Gastrocnemius medialis (tissue), 4 donors: ENCODE measurements at regions not wholly inside any gene's neighbourhood (a gene's known extent, or its start where the extent isn't known, plus 50 kb on each side); places are given as distances from the start of the nearest gene placed in this dataset.

Source experiments
- ATAC-seq, 2 donors: fragments of 150-250 bp; one replicate each; pipeline ENCODE4 v1.9.1; 2016
- DNase-seq, 2 donors: peaks; one replicate each; pipeline ENCODE4 v3.0.0-alpha.2; 2019
- H3K27ac ChIP-seq, 4 donors: fragments of 200-600 bp; sonication (generic); 1 replicate in 1 of 4; 2 replicates in 3 of 4; pipeline ENCODE4 v1.5.1; 2016 to 2018; ENCODE audit warnings: mild to moderate bottlenecking in 2 of 4, moderate library complexity in 1 of 4
- H3K27me3 ChIP-seq, 3 donors: fragments of 200-600 bp; sonication (generic) in 2 of 3; 1 replicate in 1 of 3; 2 replicates in 2 of 3; pipeline versions ENCODE4 v1.5.1 to v1.6.0; 2016 to 2019; ENCODE audit warnings: mild to moderate bottlenecking in 1 of 3, moderate library complexity in 1 of 3
- H3K36me3 ChIP-seq, 2 donors: fragments of 200-600 bp; sonication (generic) in 1 of 2; one replicate each; pipeline ENCODE4 v1.5.1; 2017 to 2018
- H3K4me1 ChIP-seq, 2 donors: fragments of 200-600 bp; sonication (generic) in 1 of 2; one replicate each; pipeline ENCODE4 v1.5.1; 2016 to 2017; ENCODE audit warnings: mild to moderate bottlenecking in 2 of 2
- H3K4me3 ChIP-seq, 4 donors: fragments of 200-600 bp; sonication (generic) in 3 of 4; 1 replicate in 1 of 4; 2 replicates in 3 of 4; pipeline ENCODE4 v1.5.1; 2016 to 2019; ENCODE audit warnings: mild to moderate bottlenecking in 2 of 4
- H3K9me3 ChIP-seq, 3 donors: fragments of 200-600 bp; sonication (generic) in 2 of 3; 1 replicate in 1 of 3; 2 replicates in 2 of 3; pipeline ENCODE4 v1.5.1; 2016 to 2019
- POLR2A ChIP-seq, 2 donors: fragments of 450-650 bp; IDR thresholded peaks; one replicate each; pipeline ENCODE4 v1.6.1; 2017; ENCODE audit warnings: antibody characterized with exemption in 2 of 2, mild to moderate bottlenecking in 2 of 2, moderate library complexity in 2 of 2
- in situ Hi-C, 4 donors: fragments of 200-750 bp; cut with MboI; loops; one replicate each; pipeline versions ENCODE4 v1.15.0 to v1.8.0; 2017; ENCODE audit warnings: low sequenced_read_pairs in 4 of 4
- intact Hi-C: fragments of 100-400 bp; cut with DNase I; formaldehyde crosslinking; loops from one replicate; pipeline ENCODE4 v1.15.1; 2023; ENCODE audit warnings: low total_unique reads
- TF ChIP-seq, protein P1 (sequence below), 5 experiments: fragments of 450-650 bp in 3 of 5; fragments of 200-600 bp in 2 of 5; sonication (generic) in 2 of 5; IDR thresholded peaks in 4 of 5; conservative IDR thresholded peaks in 1 of 5; 1 replicate in 4 of 5; 2 replicates in 1 of 5; pipeline ENCODE4 v1.5.1; 2016 to 2019; ENCODE audit warnings: antibody characterized with exemption in 5 of 5, mild to moderate bottlenecking in 3 of 5, moderate library complexity in 3 of 5

DNA sequence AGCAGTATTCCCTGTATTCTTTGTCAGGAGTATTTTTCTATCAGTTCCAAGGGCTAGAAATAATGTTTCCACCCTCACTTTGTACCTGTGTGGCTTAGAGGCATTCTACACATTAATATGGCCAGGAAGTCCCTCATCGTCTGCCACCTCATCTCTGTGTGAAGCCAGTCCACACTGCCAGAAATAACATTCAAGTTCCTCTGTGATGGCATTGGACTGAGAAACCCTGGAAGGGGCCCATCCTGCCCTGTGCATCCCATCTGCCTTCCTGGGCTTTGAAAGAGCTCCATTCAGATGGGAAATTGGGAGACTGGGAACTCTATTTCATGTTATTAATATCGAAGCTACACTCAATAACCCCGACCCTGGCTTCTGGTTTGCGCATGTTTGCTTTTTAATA, 497.2 kb upstream of the CDH5 start:
- Histone ChIP-seq H3K36me3 (no peaks in the 10 kb centered on the region), H3K9me3 (peaks cover 0 to 4% (median 0%) of the 10 kb centered on the region in 3 donors), H3K4me3 (no peak overlapping the region), H3K4me1 (no peaks in the 10 kb centered on the region), H3K27ac (no peak overlapping the region), H3K27me3 (no peaks in the 10 kb centered on the region)
- in situ Hi-C loops (no loop called here), intact Hi-C loops (no loop called here)
- ATAC-seq, result no peak
- DNase-seq, result no peak
- TF ChIP-seq, protein P1, sequence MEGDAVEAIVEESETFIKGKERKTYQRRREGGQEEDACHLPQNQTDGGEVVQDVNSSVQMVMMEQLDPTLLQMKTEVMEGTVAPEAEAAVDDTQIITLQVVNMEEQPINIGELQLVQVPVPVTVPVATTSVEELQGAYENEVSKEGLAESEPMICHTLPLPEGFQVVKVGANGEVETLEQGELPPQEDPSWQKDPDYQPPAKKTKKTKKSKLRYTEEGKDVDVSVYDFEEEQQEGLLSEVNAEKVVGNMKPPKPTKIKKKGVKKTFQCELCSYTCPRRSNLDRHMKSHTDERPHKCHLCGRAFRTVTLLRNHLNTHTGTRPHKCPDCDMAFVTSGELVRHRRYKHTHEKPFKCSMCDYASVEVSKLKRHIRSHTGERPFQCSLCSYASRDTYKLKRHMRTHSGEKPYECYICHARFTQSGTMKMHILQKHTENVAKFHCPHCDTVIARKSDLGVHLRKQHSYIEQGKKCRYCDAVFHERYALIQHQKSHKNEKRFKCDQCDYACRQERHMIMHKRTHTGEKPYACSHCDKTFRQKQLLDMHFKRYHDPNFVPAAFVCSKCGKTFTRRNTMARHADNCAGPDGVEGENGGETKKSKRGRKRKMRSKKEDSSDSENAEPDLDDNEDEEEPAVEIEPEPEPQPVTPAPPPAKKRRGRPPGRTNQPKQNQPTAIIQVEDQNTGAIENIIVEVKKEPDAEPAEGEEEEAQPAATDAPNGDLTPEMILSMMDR (IDR thresholded peaks at IDR 0.05 in 4 of 5, conservative IDR thresholded peaks at IDR 0.05 in 1 of 5), result no peak
- TF ChIP-seq POLR2A (IDR thresholded peaks at IDR 0.05), result no peak

DNA sequence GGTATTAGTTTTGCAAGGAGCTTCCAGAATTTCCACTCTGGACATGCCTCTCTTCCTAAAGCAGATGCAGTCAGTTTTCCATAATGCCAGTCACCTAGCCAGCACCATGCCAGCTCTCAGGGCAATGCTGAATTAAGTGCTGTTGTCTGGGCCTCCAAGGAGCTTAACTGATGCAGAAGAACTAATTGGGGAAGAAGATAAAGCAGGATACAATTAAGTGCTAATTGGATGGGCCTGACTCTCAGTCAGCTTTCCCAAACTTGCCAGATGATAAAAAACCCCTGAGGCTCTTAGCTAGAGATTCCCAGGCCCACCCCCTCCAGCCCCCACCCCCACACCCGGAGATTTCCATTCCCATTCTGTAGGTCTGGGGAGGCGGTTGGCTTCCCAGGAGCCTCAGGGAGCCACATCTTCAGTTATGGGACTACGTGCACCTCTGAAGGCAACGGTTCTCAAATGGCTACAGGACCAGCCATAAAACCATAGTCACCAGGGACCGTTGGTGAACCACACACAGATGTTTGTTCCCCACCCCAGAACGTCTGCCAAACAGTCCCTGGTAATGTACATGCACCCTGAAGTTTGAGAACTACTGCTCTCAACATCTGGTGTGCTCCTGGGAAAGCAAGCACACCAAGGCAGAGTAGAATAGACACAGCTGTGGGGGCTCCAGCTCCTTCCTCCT, 499.1 kb upstream of the CDH5 start:
- ATAC-seq (no peak), DNase-seq (no peak)
- Histone ChIP-seq H3K36me3 (no peaks in the 10 kb centered on the region), H3K4me3 (no peak overlapping the region), H3K9me3 (peaks cover 0 to 6% (median 0%) of the 10 kb centered on the region in 3 donors), H3K4me1 (no peaks in the 10 kb centered on the region), H3K27ac (no peak overlapping the region), H3K27me3 (no peaks in the 10 kb centered on the region)
- in situ Hi-C loops, result no loop called here
- TF ChIP-seq POLR2A (IDR thresholded peaks at IDR 0.05), result no peak
- TF ChIP-seq, protein P1 (IDR thresholded peaks at IDR 0.05 in 4 of 5, conservative IDR thresholded peaks at IDR 0.05 in 1 of 5), result no peak
- intact Hi-C loops, result no loop called here

DNA sequence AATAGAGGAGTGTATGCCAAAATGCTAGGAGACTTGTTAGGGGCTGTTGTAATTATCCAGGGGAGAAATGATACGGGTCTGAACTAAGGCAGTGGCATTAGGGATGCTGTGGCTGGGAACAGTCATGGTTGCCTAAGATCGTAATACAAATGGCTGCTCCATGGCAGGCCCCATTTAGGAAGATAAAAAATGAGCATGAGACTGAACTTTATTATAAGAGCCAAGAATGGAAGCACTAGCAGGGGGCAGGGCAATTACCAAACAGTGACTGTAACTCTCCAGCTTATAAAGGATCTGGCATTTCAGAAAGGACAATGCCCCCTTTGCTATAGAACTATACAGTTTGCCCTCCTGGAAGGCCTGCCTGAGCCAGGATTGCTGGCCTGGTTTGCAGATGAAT, 503.3 kb upstream of the CDH5 start:
- in situ Hi-C loops (no loop called here), intact Hi-C loops (no loop called here)
- TF ChIP-seq, protein P1 (IDR thresholded peaks at IDR 0.05 in 4 of 5, conservative IDR thresholded peaks at IDR 0.05 in 1 of 5), result no peak
- TF ChIP-seq POLR2A (IDR thresholded peaks at IDR 0.05), result no peak
- no peak overlapping the region for H3K4me3 ChIP-seq
- H3K27ac ChIP-seq, result no peak overlapping the region
- ATAC-seq (no peak), DNase-seq (no peak)
- H3K36me3 ChIP-seq, result no peaks in the 10 kb centered on the region
- H3K27me3 ChIP-seq, result no peaks in the 10 kb centered on the region
- no peaks in the 10 kb centered on the region for H3K4me1 ChIP-seq
- peaks cover 0 to 6% (median 0%) of the 10 kb centered on the region in 3 donors for H3K9me3 ChIP-seq

DNA sequence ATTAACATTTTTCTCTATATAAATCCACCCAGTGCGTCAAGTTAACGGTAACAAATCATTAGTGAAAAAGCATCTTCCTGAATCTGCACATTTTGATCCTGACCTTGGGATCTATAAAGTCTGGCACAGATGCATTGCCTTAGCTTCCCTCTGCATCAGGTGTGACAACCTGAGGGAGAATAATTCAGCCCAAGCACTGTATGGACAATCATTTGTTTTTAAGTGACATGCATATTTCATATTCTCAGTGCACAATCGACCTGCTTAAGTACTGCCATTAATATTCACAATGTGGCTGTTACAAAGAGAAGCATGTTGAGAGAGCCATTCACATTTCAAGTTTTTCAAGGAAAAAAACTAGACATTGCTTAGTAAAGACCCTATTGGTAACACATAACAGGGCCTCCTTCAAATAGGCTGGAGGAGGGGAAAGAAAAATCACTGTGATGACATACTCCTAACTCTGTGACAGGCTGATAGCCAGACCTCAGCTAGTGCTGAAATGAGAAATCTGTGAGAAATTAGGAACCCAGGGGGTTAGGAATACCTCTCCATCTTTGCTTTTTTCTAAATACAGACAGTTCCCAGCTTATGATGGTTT, 505.3 kb upstream of the CDH5 start:
- no peak for TF ChIP-seq POLR2A (IDR thresholded peaks at IDR 0.05)
- Histone ChIP-seq H3K36me3 (no peaks in the 10 kb centered on the region), H3K27ac (no peak overlapping the region), H3K27me3 (no peaks in the 10 kb centered on the region), H3K9me3 (peaks cover 0 to 6% (median 0%) of the 10 kb centered on the region in 3 donors), H3K4me1 (no peaks in the 10 kb centered on the region), H3K4me3 (no peak overlapping the region)
- in situ Hi-C loops, result no loop called here
- intact Hi-C loops, result no loop called here
- ATAC-seq, result no peak
- no peak for DNase-seq

DNA sequence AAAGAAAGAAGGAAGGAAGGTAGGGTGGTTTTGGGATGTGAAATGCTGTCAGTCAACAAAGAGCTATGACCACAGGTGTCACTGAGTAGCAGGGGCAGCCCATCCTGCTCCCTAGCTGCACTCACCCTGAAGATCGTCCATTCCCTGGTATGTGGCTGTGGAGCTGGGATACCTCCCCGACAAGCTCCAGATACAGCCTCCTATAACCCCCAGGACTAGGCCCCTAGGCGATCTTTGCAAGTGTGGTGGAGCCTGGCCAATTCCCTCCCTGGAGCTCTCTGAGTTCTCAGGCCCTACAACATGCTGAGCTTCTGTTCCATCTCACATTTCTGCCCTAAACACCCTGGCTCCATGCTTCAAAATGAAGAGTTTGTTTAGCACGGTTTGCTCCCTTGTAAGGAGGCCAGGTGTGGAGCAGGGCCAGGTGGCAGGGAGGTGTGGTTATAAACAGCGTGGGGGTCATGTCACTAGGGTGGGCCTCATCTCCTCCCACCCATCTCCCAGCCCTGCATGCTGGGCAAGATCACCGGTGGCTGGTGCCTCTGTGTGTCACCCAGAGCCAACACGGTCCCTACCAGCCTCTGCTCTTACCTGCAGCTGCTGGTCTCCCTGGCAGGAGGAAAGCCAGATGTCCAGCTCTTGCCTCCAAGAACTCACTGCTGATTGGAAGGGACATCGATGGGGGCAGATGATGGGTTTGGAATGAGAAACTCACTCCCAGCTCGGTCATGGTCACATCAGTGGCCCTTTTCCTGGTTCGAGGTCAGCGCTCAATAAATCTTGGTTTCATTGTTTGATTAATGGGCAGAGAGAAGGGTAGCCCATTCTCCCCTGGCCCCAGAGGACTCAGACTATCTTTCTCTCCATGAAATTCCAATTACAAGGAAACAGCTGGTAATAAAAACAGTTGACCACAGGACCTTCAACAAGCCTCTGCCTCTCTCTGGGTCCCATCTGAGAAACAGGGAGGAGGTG, 511.0 kb upstream of the CDH5 start:
- no peaks in the 10 kb centered on the region for H3K27me3 ChIP-seq
- in situ Hi-C loops, result no loop called here
- TF ChIP-seq, protein P1 (IDR thresholded peaks at IDR 0.05 in 4 of 5, conservative IDR thresholded peaks at IDR 0.05 in 1 of 5), result no peak
- no peak for TF ChIP-seq POLR2A (IDR thresholded peaks at IDR 0.05)
- intact Hi-C loops, result no loop called here
- H3K27ac ChIP-seq, result no peak overlapping the region
- no peaks in the 10 kb centered on the region for H3K4me1 ChIP-seq
- no peaks in the 10 kb centered on the region for H3K36me3 ChIP-seq
- ATAC-seq, result no peak
- no peak for DNase-seq
- H3K4me3 ChIP-seq, result no peak overlapping the region
- no peaks in the 10 kb centered on the region for H3K9me3 ChIP-seq
